GM21619 (cell line): ENCODE measurements at regions not wholly inside any gene's neighbourhood (a gene's known extent, or its start where the extent isn't known, plus 50 kb on each side); places are given as distances from the start of the nearest gene placed in this dataset.

Source experiments
- ATAC-seq: cut with Tn5 transposase; IDR thresholded peaks from one replicate; pipeline ENCODE4 v1.9.1; 2021; ENCODE audit not compliant: unreplicated experiment

GRCh38 chr14:96637521-96637920 lies 135.3 kb downstream of the PAPOLA start:
- no peak for ATAC-seq

GRCh38 chr14:96638041-96638855 lies 136.1 kb downstream of the PAPOLA start:
- ATAC-seq = no peak

GRCh38 chr14:96639550-96639949 lies 137.4 kb downstream of the PAPOLA start:
- no peak for ATAC-seq

- no peak for ATAC-seq
These were observed 146.5 kb downstream of the PAPOLA start for GRCh38 chr14:96648506-96649326.

GRCh38 chr14:96649327-96649601 lies 147.1 kb downstream of the PAPOLA start:
- no peak for ATAC-seq

GRCh38 chr14:96653597-96653996 lies 143.6 kb upstream of the VRK1 start:
- ATAC-seq = no peak

- ATAC-seq = no peak
These were observed 138.6 kb upstream of the VRK1 start for GRCh38 chr14:96658611-96659010.

GRCh38 chr14:96660123-96660522 lies 137.1 kb upstream of the VRK1 start:
- no peak for ATAC-seq

- ATAC-seq = no peak
These were observed 136.5 kb upstream of the VRK1 start for GRCh38 chr14:96660667-96661066.

- no peak for ATAC-seq
These were observed 135.8 kb upstream of the VRK1 start for GRCh38 chr14:96661244-96661969.

- no peak for ATAC-seq
These were observed 134.8 kb upstream of the VRK1 start for GRCh38 chr14:96662116-96662970.

GRCh38 chr14:96663076-96663475 lies 134.1 kb upstream of the VRK1 start:
- ATAC-seq = no peak

GRCh38 chr14:96663491-96664067 lies 133.6 kb upstream of the VRK1 start:
- ATAC-seq = no peak

GRCh38 chr14:96666088-96666487 lies 131.1 kb upstream of the VRK1 start:
- no peak for ATAC-seq

GRCh38 chr14:96670391-96670790 lies 126.8 kb upstream of the VRK1 start:
- no peak for ATAC-seq

- ATAC-seq = no peak
These were observed 126.0 kb upstream of the VRK1 start for GRCh38 chr14:96671218-96671617.

GRCh38 chr14:96673706-96674105 lies 123.5 kb upstream of the VRK1 start:
- no peak for ATAC-seq

- ATAC-seq = no peak
These were observed 123.1 kb upstream of the VRK1 start for GRCh38 chr14:96674121-96674520.

GRCh38 chr14:96676166-96676565 lies 121.0 kb upstream of the VRK1 start:
- no peak for ATAC-seq

- no peak for ATAC-seq
These were observed 115.4 kb upstream of the VRK1 start for GRCh38 chr14:96681829-96682228.

GRCh38 chr14:96682401-96682800 lies 114.8 kb upstream of the VRK1 start:
- ATAC-seq = no peak
